Activated CD4-positive, alpha-beta T cell treated with anti-CD3 and anti-CD28 coated beads, Interleukin-2, amount 50 U/mL, for 4 hours (primary cell): ENCODE measurements at regions not wholly inside any gene's neighbourhood (a gene's known extent, or its start where the extent isn't known, plus 50 kb on each side); places are given as distances from the start of the nearest gene placed in this dataset.

Source experiments
- DNase-seq, 2 experiments: peaks; one replicate each; pipeline ENCODE4 v3.0.0-alpha.2; 2020

GRCh38 chr6:16078064-16078463 lies 50.8 kb upstream of the MYLIP start:
- no peak for DNase-seq

- no peak for DNase-seq
Measured at GRCh38 chr6:16069671-16070070, 59.2 kb upstream of the MYLIP start.

GRCh38 chr6:16069222-16069621 lies 59.7 kb upstream of the MYLIP start:
- no peak for DNase-seq

GRCh38 chr6:16067568-16067967 lies 61.3 kb upstream of the MYLIP start:
- DNase-seq, result no peak

- DNase-seq, result no peak
Measured at GRCh38 chr6:16064671-16065072, 64.2 kb upstream of the MYLIP start.

GRCh38 chr6:16063580-16063979 lies 65.3 kb upstream of the MYLIP start:
- no peak for DNase-seq

GRCh38 chr6:16061818-16062217 lies 67.1 kb upstream of the MYLIP start:
- DNase-seq, result no peak

- DNase-seq, result no peak
Measured at GRCh38 chr6:16060039-16060438, 68.8 kb upstream of the MYLIP start.

- no peak for DNase-seq
Measured at GRCh38 chr6:16059496-16059895, 69.4 kb upstream of the MYLIP start.

- no peak for DNase-seq
Measured at GRCh38 chr6:16058929-16059345, 69.9 kb upstream of the MYLIP start.

GRCh38 chr6:16058201-16058928 lies 70.5 kb upstream of the MYLIP start:
- no peak for DNase-seq

GRCh38 chr6:16057446-16057845 lies 71.4 kb upstream of the MYLIP start:
- DNase-seq, result no peak

GRCh38 chr6:16056263-16056870 lies 72.5 kb upstream of the MYLIP start:
- DNase-seq, result no peak

- no peak for DNase-seq
Measured at GRCh38 chr6:16055852-16056251, 73.0 kb upstream of the MYLIP start.

GRCh38 chr6:16049168-16049567 lies 79.7 kb upstream of the MYLIP start:
- no peak for DNase-seq

GRCh38 chr6:16048221-16048620 lies 80.7 kb upstream of the MYLIP start:
- no peak for DNase-seq

- DNase-seq, result no peak
Measured at GRCh38 chr6:16047435-16047990, 81.4 kb upstream of the MYLIP start.

- no peak for DNase-seq
Measured at GRCh38 chr6:16045238-16045637, 83.6 kb upstream of the MYLIP start.

- no peak for DNase-seq
Measured at GRCh38 chr6:16044211-16044643, 84.7 kb upstream of the MYLIP start.

- no peak for DNase-seq
Measured at GRCh38 chr6:16043171-16044135, 85.4 kb upstream of the MYLIP start.

- DNase-seq, result no peak
Measured at GRCh38 chr6:16042751-16043150, 86.1 kb upstream of the MYLIP start.

- DNase-seq, result no peak
Measured at GRCh38 chr6:16041327-16041726, 87.6 kb upstream of the MYLIP start.

- no peak for DNase-seq
Measured at GRCh38 chr6:16040628-16040974, 88.3 kb upstream of the MYLIP start.
